Activated T-helper 2 cell treated with anti-CD3 and anti-CD28 coated beads, Interferon-gamma antibody, Interleukin-2, Interleukin-4, amounts not matched to agents 10 μg/mL and 5 μg/mL and 100 μg/mL, durations not matched to agents 14 hours and 24 hours and 36 hours (primary cell): ENCODE measurements at regions not wholly inside any gene's neighbourhood (a gene's known extent, or its start where the extent isn't known, plus 50 kb on each side); places are given as distances from the start of the nearest gene placed in this dataset.

Experiments
- DNase-seq: peaks from one replicate; pipeline ENCODE4 v3.0.0; 2021; ENCODE audit warnings: low spot score
- H3K27ac Mint-ChIP-seq: one replicate; pipeline ENCODE4 v1.8.0; 2021; ENCODE audit warnings: mixed read lengths
- H3K27me3 Mint-ChIP-seq: one replicate; pipeline ENCODE4 v1.8.0; 2021; ENCODE audit warnings: low read depth, mixed read lengths
- H3K36me3 Mint-ChIP-seq: one replicate; pipeline ENCODE4 v1.8.0; 2021; ENCODE audit warnings: low read depth, mixed read lengths
- H3K4me1 Mint-ChIP-seq: one replicate; pipeline ENCODE4 v1.8.0; 2021; ENCODE audit warnings: low read depth, mixed read lengths
- H3K4me3 Mint-ChIP-seq: one replicate; pipeline ENCODE4 v1.8.0; 2021; ENCODE audit warnings: low read depth, mild to moderate bottlenecking, moderate library complexity, mixed read lengths
- H3K9me3 Mint-ChIP-seq: one replicate; pipeline ENCODE4 v1.8.0; 2021; ENCODE audit warnings: mixed read lengths
- intact Hi-C: fragments of 100-400 bp; cut with micrococcal nuclease; formaldehyde crosslinking; loops from one replicate; pipeline ENCODE4 v1.15.1; 2023

- Mint-ChIP-seq H3K27me3 (peaks cover 2% of the 10 kb centered on the region), H3K36me3 (no peaks in the 10 kb centered on the region), H3K9me3 (no peaks in the 10 kb centered on the region), H3K4me3 (no peak overlapping the region), H3K4me1 (peaks cover 17% of the 10 kb centered on the region), H3K27ac (no peak overlapping the region)
- DNase-seq, result no peak
- intact Hi-C loops, result loop anchor here (5.0 kb wide), 1 partner anchor 35 kb away; no protein-coding TSS in a partner anchor
Observed at GRCh38 chr6:139577124-139577762, 202.8 kb upstream of the CITED2 start.

- Mint-ChIP-seq H3K27me3 (no peaks in the 10 kb centered on the region), H3K9me3 (no peaks in the 10 kb centered on the region), H3K36me3 (no peaks in the 10 kb centered on the region), H3K27ac (no peak overlapping the region), H3K4me3 (no peak overlapping the region), H3K4me1 (peaks cover 9% of the 10 kb centered on the region)
- DNase-seq, result no peak
- intact Hi-C loops, result no loop called here
Observed at GRCh38 chr6:139572001-139572400, 197.6 kb upstream of the CITED2 start.

GRCh38 chr6:139570166-139570565 lies 195.7 kb upstream of the CITED2 start:
- Mint-ChIP-seq H3K27me3 (no peaks in the 10 kb centered on the region), H3K4me3 (no peak overlapping the region), H3K27ac (no peak overlapping the region), H3K4me1 (peaks cover 9% of the 10 kb centered on the region), H3K9me3 (no peaks in the 10 kb centered on the region), H3K36me3 (no peaks in the 10 kb centered on the region)
- intact Hi-C loops, result no loop called here
- DNase-seq, result no peak

- H3K4me3 Mint-ChIP-seq, result no peak overlapping the region
- peaks cover 9% of the 10 kb centered on the region for H3K4me1 Mint-ChIP-seq
- intact Hi-C loops, result no loop called here
- H3K27ac Mint-ChIP-seq, result no peak overlapping the region
- H3K36me3 Mint-ChIP-seq, result no peaks in the 10 kb centered on the region
- H3K9me3 Mint-ChIP-seq, result no peaks in the 10 kb centered on the region
- DNase-seq, result no peak
- H3K27me3 Mint-ChIP-seq, result no peaks in the 10 kb centered on the region
Observed at GRCh38 chr6:139569566-139569965, 195.1 kb upstream of the CITED2 start.

GRCh38 chr6:139568956-139569538 lies 194.6 kb upstream of the CITED2 start:
- no peak for DNase-seq
- H3K36me3 Mint-ChIP-seq, result no peaks in the 10 kb centered on the region
- intact Hi-C loops, result no loop called here
- peaks cover 9% of the 10 kb centered on the region for H3K4me1 Mint-ChIP-seq
- no peak overlapping the region for H3K4me3 Mint-ChIP-seq
- no peak overlapping the region for H3K27ac Mint-ChIP-seq
- no peaks in the 10 kb centered on the region for H3K27me3 Mint-ChIP-seq
- no peaks in the 10 kb centered on the region for H3K9me3 Mint-ChIP-seq

GRCh38 chr6:139568151-139568955 lies 193.9 kb upstream of the CITED2 start:
- intact Hi-C loops, result no loop called here
- H3K27me3 Mint-ChIP-seq, result no peaks in the 10 kb centered on the region
- no peak for DNase-seq
- H3K27ac Mint-ChIP-seq, result no peak overlapping the region
- H3K9me3 Mint-ChIP-seq, result no peaks in the 10 kb centered on the region
- H3K4me1 Mint-ChIP-seq, result peaks cover 9% of the 10 kb centered on the region
- H3K4me3 Mint-ChIP-seq, result no peak overlapping the region
- no peaks in the 10 kb centered on the region for H3K36me3 Mint-ChIP-seq

GRCh38 chr6:139567095-139567494 lies 192.6 kb upstream of the CITED2 start:
- H3K4me3 Mint-ChIP-seq, result no peak overlapping the region
- no peaks in the 10 kb centered on the region for H3K36me3 Mint-ChIP-seq
- intact Hi-C loops, result no loop called here
- peaks cover 5% of the 10 kb centered on the region for H3K9me3 Mint-ChIP-seq
- H3K27ac Mint-ChIP-seq, result no peak overlapping the region
- peaks cover 9% of the 10 kb centered on the region for H3K4me1 Mint-ChIP-seq
- no peak for DNase-seq
- no peaks in the 10 kb centered on the region for H3K27me3 Mint-ChIP-seq

- Mint-ChIP-seq H3K4me3 (no peak overlapping the region), H3K36me3 (no peaks in the 10 kb centered on the region), H3K4me1 (peaks cover 7% of the 10 kb centered on the region), H3K9me3 (peaks cover 12% of the 10 kb centered on the region), H3K27ac (no peak overlapping the region), H3K27me3 (no peaks in the 10 kb centered on the region)
- no peak for DNase-seq
- intact Hi-C loops, result no loop called here
Observed at GRCh38 chr6:139565591-139565990, 191.1 kb upstream of the CITED2 start.

GRCh38 chr6:139557547-139557946 lies 183.1 kb upstream of the CITED2 start:
- Mint-ChIP-seq H3K36me3 (no peaks in the 10 kb centered on the region), H3K9me3 (peaks cover 10% of the 10 kb centered on the region), H3K4me1 (no peaks in the 10 kb centered on the region), H3K4me3 (no peak overlapping the region), H3K27me3 (no peaks in the 10 kb centered on the region), H3K27ac (no peak overlapping the region)
- no peak for DNase-seq
- intact Hi-C loops, result no loop called here

- Mint-ChIP-seq H3K4me3 (no peak overlapping the region), H3K27me3 (peaks cover 2% of the 10 kb centered on the region), H3K9me3 (peaks cover 7% of the 10 kb centered on the region), H3K27ac (no peak overlapping the region), H3K36me3 (no peaks in the 10 kb centered on the region), H3K4me1 (no peaks in the 10 kb centered on the region)
- no peak for DNase-seq
- intact Hi-C loops, result no loop called here
Observed at GRCh38 chr6:139556532-139556931, 182.1 kb upstream of the CITED2 start.

- no peak overlapping the region for H3K27ac Mint-ChIP-seq
- no peaks in the 10 kb centered on the region for H3K36me3 Mint-ChIP-seq
- no peak overlapping the region for H3K4me3 Mint-ChIP-seq
- H3K4me1 Mint-ChIP-seq, result no peaks in the 10 kb centered on the region
- intact Hi-C loops, result no loop called here
- no peak for DNase-seq
- H3K27me3 Mint-ChIP-seq, result peaks cover 3% of the 10 kb centered on the region
- H3K9me3 Mint-ChIP-seq, result no peaks in the 10 kb centered on the region
Observed at GRCh38 chr6:139553916-139554315, 179.5 kb upstream of the CITED2 start.

GRCh38 chr6:139551376-139551775 lies 176.9 kb upstream of the CITED2 start:
- intact Hi-C loops, result no loop called here
- Mint-ChIP-seq H3K4me3 (no peak overlapping the region), H3K27ac (no peak overlapping the region), H3K9me3 (no peaks in the 10 kb centered on the region), H3K27me3 (peaks cover 3% of the 10 kb centered on the region), H3K4me1 (peaks cover 8% of the 10 kb centered on the region), H3K36me3 (no peaks in the 10 kb centered on the region)
- DNase-seq, result no peak

- H3K9me3 Mint-ChIP-seq, result no peaks in the 10 kb centered on the region
- H3K27ac Mint-ChIP-seq, result no peak overlapping the region
- no peak overlapping the region for H3K4me3 Mint-ChIP-seq
- H3K27me3 Mint-ChIP-seq, result peaks cover 3% of the 10 kb centered on the region
- intact Hi-C loops, result no loop called here
- H3K4me1 Mint-ChIP-seq, result peaks cover 17% of the 10 kb centered on the region
- H3K36me3 Mint-ChIP-seq, result no peaks in the 10 kb centered on the region
- no peak for DNase-seq
Observed at GRCh38 chr6:139550361-139550760, 175.9 kb upstream of the CITED2 start.
